ENCODE measurements at regions not wholly inside any gene's neighbourhood (a gene's known extent, or its start where the extent isn't known, plus 50 kb on each side); places are given as distances from the start of the nearest gene placed in this dataset.

GRCh38 chr3:150264561-150265279 lies 143.4 kb upstream of the TSC22D2 start:
- no peak overlapping the region for H3K23ac ChIP-seq (ENCODE audit: insufficient read length, low read depth, low read length)
- no peak overlapping the region for H3K4me3 Mint-ChIP-seq
- WGBS (ENCODE audit: extremely low coverage, insufficient read length, low lambda C conversion rate): no CpG with 5 or more reads among the region's 6 CpGs
- no peak for DNase-seq
- H3K4ac ChIP-seq (ENCODE audit: low read depth, low read length): no peak overlapping the region
- H3K36me3 Mint-ChIP-seq (ENCODE audit: insufficient read depth in 1 of 3, low read depth in 3 of 3): no peaks in the 10 kb centered on the region
- H2AK5ac ChIP-seq (ENCODE audit: insufficient read length, low read length): no peak overlapping the region
- no peak overlapping the region for H2BK12ac ChIP-seq (ENCODE audit: insufficient read length, low read depth, low read length)
- no peak overlapping the region for H4K8ac ChIP-seq (replicated peaks; ENCODE audit: insufficient read length, low read depth, low read length)
- H3K18ac ChIP-seq (ENCODE audit: insufficient read length, low read depth, low read length): no peak overlapping the region
- no peak overlapping the region for H2BK15ac ChIP-seq (ENCODE audit: low read depth, low read length)
- H3K27ac ChIP-seq (ENCODE audit: insufficient read length, low read depth, low read length): no peak overlapping the region
- no peak overlapping the region for H3T11ph ChIP-seq (ENCODE audit: low read length)
- H3K9me3 ChIP-seq (ENCODE audit: control insufficient read depth, low read depth, low read length): no peaks in the 10 kb centered on the region
- no peak overlapping the region for H2AFZ ChIP-seq (ENCODE audit: low read length)
- H2BK20ac ChIP-seq (ENCODE audit: low read depth, low read length, poor library complexity, severe bottlenecking): no peak overlapping the region
- H4K91ac ChIP-seq (ENCODE audit: insufficient read length, low read depth, low read length): no peak overlapping the region
- no peak overlapping the region for H2BK120ac ChIP-seq (ENCODE audit: low read depth, low read length, poor library complexity, severe bottlenecking)
- no peak overlapping the region for H3K14ac ChIP-seq (ENCODE audit: insufficient read depth, low read length)
- H3K4me2 ChIP-seq (ENCODE audit: insufficient read depth, insufficient read length, low read length): no peak overlapping the region
- H3K27me3 Mint-ChIP-seq (ENCODE audit: low read depth): no peaks in the 10 kb centered on the region
- no peak overlapping the region for H3K27ac Mint-ChIP-seq
- H3K4me1 Mint-ChIP-seq: no peaks in the 10 kb centered on the region
- TF ChIP-seq, protein P1, sequence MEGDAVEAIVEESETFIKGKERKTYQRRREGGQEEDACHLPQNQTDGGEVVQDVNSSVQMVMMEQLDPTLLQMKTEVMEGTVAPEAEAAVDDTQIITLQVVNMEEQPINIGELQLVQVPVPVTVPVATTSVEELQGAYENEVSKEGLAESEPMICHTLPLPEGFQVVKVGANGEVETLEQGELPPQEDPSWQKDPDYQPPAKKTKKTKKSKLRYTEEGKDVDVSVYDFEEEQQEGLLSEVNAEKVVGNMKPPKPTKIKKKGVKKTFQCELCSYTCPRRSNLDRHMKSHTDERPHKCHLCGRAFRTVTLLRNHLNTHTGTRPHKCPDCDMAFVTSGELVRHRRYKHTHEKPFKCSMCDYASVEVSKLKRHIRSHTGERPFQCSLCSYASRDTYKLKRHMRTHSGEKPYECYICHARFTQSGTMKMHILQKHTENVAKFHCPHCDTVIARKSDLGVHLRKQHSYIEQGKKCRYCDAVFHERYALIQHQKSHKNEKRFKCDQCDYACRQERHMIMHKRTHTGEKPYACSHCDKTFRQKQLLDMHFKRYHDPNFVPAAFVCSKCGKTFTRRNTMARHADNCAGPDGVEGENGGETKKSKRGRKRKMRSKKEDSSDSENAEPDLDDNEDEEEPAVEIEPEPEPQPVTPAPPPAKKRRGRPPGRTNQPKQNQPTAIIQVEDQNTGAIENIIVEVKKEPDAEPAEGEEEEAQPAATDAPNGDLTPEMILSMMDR (conservative IDR thresholded peaks at IDR 0.05): no peak
- 0 out of 2 replicates have a peak, but pooled peaks cover 2% of the 10 kb centered on the region for H3K27me3 ChIP-seq (ENCODE audit: insufficient read depth, low read length)
- H3K79me1 ChIP-seq (ENCODE audit: insufficient read depth, low read depth, low read length, poor library complexity, severe bottlenecking): no peaks in the 10 kb centered on the region
- H3K9me3 Mint-ChIP-seq: no peaks in the 10 kb centered on the region
- no peak overlapping the region for H3K9ac ChIP-seq (ENCODE audit: extremely low read depth, insufficient read length, low read length)
- H2BK5ac ChIP-seq (ENCODE audit: insufficient read length, low read length): no peak overlapping the region
- H3K23me2 ChIP-seq (ENCODE audit: insufficient read length, low read depth, low read length, poor library complexity, severe bottlenecking): no peaks in the 10 kb centered on the region
- no peaks in the 10 kb centered on the region for H3K79me2 ChIP-seq (ENCODE audit: insufficient read depth, low read length)
- no peaks in the 10 kb centered on the region for H3K4me1 ChIP-seq (ENCODE audit: insufficient read depth, low read length)
- no peaks in the 10 kb centered on the region for H4K20me1 ChIP-seq (ENCODE audit: control insufficient read depth, insufficient read depth, insufficient read length)
- H3K56ac ChIP-seq (ENCODE audit: insufficient read length, low read depth, low read length): no peak overlapping the region
- no peak overlapping the region for H4K5ac ChIP-seq (ENCODE audit: insufficient read length, low read depth, low read length)
